Gastroesophageal sphincter (tissue), 4 donors: ENCODE measurements at regions not wholly inside any gene's neighbourhood (a gene's known extent, or its start where the extent isn't known, plus 50 kb on each side); places are given as distances from the start of the nearest gene placed in this dataset.

Experiments used
- ATAC-seq: fragments of 150-250 bp; one replicate; pipeline ENCODE4 v1.9.1; 2016; ENCODE audit warnings: mild to moderate bottlenecking, moderate library complexity
- H3K27ac ChIP-seq, 4 donors: fragments of 200-600 bp; sonication (generic) in 3 of 4; 1 replicate in 3 of 4; 2 replicates in 1 of 4; pipeline ENCODE4 v1.5.1; 2016 to 2019
- H3K27me3 ChIP-seq: fragments of 200-600 bp; sonication (generic); one replicate; pipeline ENCODE4 v1.5.1; 2019
- H3K36me3 ChIP-seq, 2 donors: fragments of 200-600 bp; sonication (generic); one replicate each; pipeline ENCODE4 v1.5.1; 2019; ENCODE audit warnings: control low read depth in 1 of 2
- H3K4me1 ChIP-seq, 3 donors: fragments of 200-600 bp; sonication (generic); 1 replicate in 2 of 3; 2 replicates in 1 of 3; pipeline ENCODE4 v1.5.1; 2016 to 2019; ENCODE audit warnings: control low read depth in 2 of 3
- H3K4me3 ChIP-seq, 2 donors: fragments of 200-600 bp; sonication (generic); one replicate each; pipeline ENCODE4 v1.5.1; 2019; ENCODE audit warnings: mild to moderate bottlenecking in 1 of 2, moderate library complexity in 1 of 2
- H3K9me3 ChIP-seq, 3 donors: fragments of 200-600 bp; sonication (generic); one replicate each; pipeline ENCODE4 v1.5.1; 2017 to 2019; ENCODE audit warnings: control low read depth in 2 of 3
- CTCF ChIP-seq, 4 experiments: fragments of 200-600 bp in 2 of 4; fragments of 450-650 bp in 2 of 4; sonication (generic) in 1 of 4; IDR thresholded peaks; one replicate each; pipeline ENCODE4 v1.5.1; 2017 to 2019; ENCODE audit warnings: antibody characterized with exemption in 4 of 4, mild to moderate bottlenecking in 2 of 4, moderate library complexity in 2 of 4
- EP300 ChIP-seq: sonication (generic); formaldehyde crosslinking; IDR thresholded peaks from one replicate; pipeline ENCODE4 v1.6.1; 2017; ENCODE audit warnings: antibody characterized with exemption, mild to moderate bottlenecking
- POLR2A ChIP-seq, 2 donors: fragments of 450-650 bp; IDR thresholded peaks; one replicate each; pipeline ENCODE4 v1.6.1; 2017; ENCODE audit warnings: antibody characterized with exemption in 2 of 2, mild to moderate bottlenecking in 2 of 2, moderate library complexity in 1 of 2
- POLR2AphosphoS5 ChIP-seq: sonication (generic); formaldehyde crosslinking; IDR thresholded peaks from one replicate; pipeline ENCODE4 v1.6.1; 2017; ENCODE audit warnings: antibody characterized with exemption
- WGBS, 2 donors: methylation state at CpG; one replicate each; pipeline ENCODE4 v1.1.5; 2018; ENCODE audit warnings: low coverage in 1 of 2; 5-methylcytosine and 5-hydroxymethylcytosine counted together

- Histone ChIP-seq H3K9me3 (no peaks in the 10 kb centered on the region), H3K4me3 (no peak overlapping the region), H3K4me1 (peaks cover 0 to 43% (median 11%) of the 10 kb centered on the region in 3 donors), H3K36me3 (no peaks in the 10 kb centered on the region), H3K27ac (peak overlapping the region; percentile 20 to 75 (median 72)), H3K27me3 (no peaks in the 10 kb centered on the region)
- TF ChIP-seq CTCF (IDR thresholded peaks at IDR 0.05), result no peak
- no peak for TF ChIP-seq EP300
- no peak for TF ChIP-seq POLR2A (IDR thresholded peaks at IDR 0.05)
- no peak for TF ChIP-seq POLR2AphosphoS5
- WGBS, 2 donors, result 59 to 91% methylated on average over 1 of the region's 1 CpG
- ATAC-seq, result no peak
Measured at GRCh38 chr3:27589795-27590194, 105.6 kb upstream of the SLC4A7 start.

- H3K27ac ChIP-seq, result no peak overlapping the region
- peaks cover 0 to 11% (median 3%) of the 10 kb centered on the region in 3 donors for H3K4me1 ChIP-seq
- H3K4me3 ChIP-seq, result no peak overlapping the region
- TF ChIP-seq POLR2AphosphoS5 (no peak), CTCF (IDR thresholded peaks at IDR 0.05) (no peak), EP300 (no peak), POLR2A (IDR thresholded peaks at IDR 0.05) (no peak)
- peak; percentile 36 for ATAC-seq
- H3K9me3 ChIP-seq, result no peaks in the 10 kb centered on the region
- H3K36me3 ChIP-seq, result no peaks in the 10 kb centered on the region
- no peaks in the 10 kb centered on the region for H3K27me3 ChIP-seq
- WGBS, 2 donors, result 53 to 65% methylated on average over 2 to 3 of the region's 3 CpGs
Measured at GRCh38 chr3:27585429-27585828, 101.2 kb upstream of the SLC4A7 start.

GRCh38 chr3:27584874-27585273 lies 100.7 kb upstream of the SLC4A7 start:
- peaks cover 0 to 5% (median 0%) of the 10 kb centered on the region in 3 donors for H3K4me1 ChIP-seq
- 67% methylated on average over 1 to 2 of the region's 2 CpGs for WGBS, 2 donors

GRCh38 chr3:27581852-27582251 lies 97.7 kb upstream of the SLC4A7 start:
- Histone ChIP-seq H3K4me1 (no peaks in the 10 kb centered on the region), H3K4me3 (no peak overlapping the region), H3K9me3 (no peaks in the 10 kb centered on the region), H3K36me3 (no peaks in the 10 kb centered on the region), H3K27me3 (no peaks in the 10 kb centered on the region), H3K27ac (no peak overlapping the region)
- no peak for ATAC-seq
- TF ChIP-seq CTCF (IDR thresholded peaks at IDR 0.05) (no peak), POLR2AphosphoS5 (no peak), POLR2A (IDR thresholded peaks at IDR 0.05) (no peak), EP300 (no peak)
- 57 to 89% methylated on average over 2 to 3 of the region's 3 CpGs for WGBS, 2 donors

More at GRCh38 chr3:27584874-27585273, 100.7 kb upstream of the SLC4A7 start:
- no peak overlapping the region for H3K4me3 ChIP-seq
- TF ChIP-seq CTCF (IDR thresholded peaks at IDR 0.05), result no peak
- no peak for TF ChIP-seq POLR2A (IDR thresholded peaks at IDR 0.05)
- no peak for TF ChIP-seq POLR2AphosphoS5
- TF ChIP-seq EP300, result no peak
- H3K36me3 ChIP-seq, result no peaks in the 10 kb centered on the region
- H3K27me3 ChIP-seq, result no peaks in the 10 kb centered on the region
- no peak for ATAC-seq
- no peaks in the 10 kb centered on the region for H3K9me3 ChIP-seq
- H3K27ac ChIP-seq, result no peak overlapping the region

- 83 to 89% methylated on average over 1 of the region's 1 CpG for WGBS, 2 donors
- Histone ChIP-seq H3K27ac (no peak overlapping the region), H3K9me3 (no peaks in the 10 kb centered on the region), H3K36me3 (no peaks in the 10 kb centered on the region), H3K27me3 (no peaks in the 10 kb centered on the region), H3K4me1 (no peaks in the 10 kb centered on the region), H3K4me3 (no peak overlapping the region)
- TF ChIP-seq EP300, result no peak
- TF ChIP-seq POLR2A (IDR thresholded peaks at IDR 0.05), result no peak
- peak; percentile 25 for TF ChIP-seq POLR2AphosphoS5
- no peak for TF ChIP-seq CTCF (IDR thresholded peaks at IDR 0.05)
- peak; percentile 31 for ATAC-seq
Measured at GRCh38 chr3:27578032-27578431, 93.8 kb upstream of the SLC4A7 start.
